Neural cell (in vitro differentiated cells): ENCODE measurements at regions not wholly inside any gene's neighbourhood (a gene's known extent, or its start where the extent isn't known, plus 50 kb on each side); places are given as distances from the start of the nearest gene placed in this dataset.

ENCODE experiments used
- H2AFZ ChIP-seq: fragments of 200-600, 300-800 bp; sonication (generic), shearing (Covaris generic); 2 replicates; pipeline ENCODE4 v1.6.0; 2014; ENCODE audit warnings: low read depth, mild to moderate bottlenecking, antibody characterized with exemption, low read length, moderate library complexity
- H3F3A ChIP-seq: fragments of 200-600 bp; shearing (Covaris generic); 2 replicates; pipeline ENCODE4 v1.6.1; 2016; ENCODE audit warnings: mild to moderate bottlenecking, moderate library complexity, mixed read lengths, antibody characterized with exemption, low read length; ENCODE audit not compliant: insufficient read depth, poor library complexity, severe bottlenecking
- H3K27ac ChIP-seq: fragments of 200-600, 300-800 bp; sonication (generic), shearing (Covaris generic); 2 replicates; pipeline ENCODE4 v1.5.1; 2014; ENCODE audit warnings: mild to moderate bottlenecking, low read length, moderate library complexity
- H3K27me3 ChIP-seq: fragments of 300-800, 200-600 bp; sonication (generic), shearing (Covaris generic); 2 replicates; pipeline ENCODE4 v1.6.0; 2014; ENCODE audit warnings: mild to moderate bottlenecking, low read depth, low read length, moderate library complexity; ENCODE audit not compliant: insufficient read depth
- H3K36me3 ChIP-seq: fragments of 300-800, 200-600 bp; sonication (generic), shearing (Covaris generic); 2 replicates; pipeline ENCODE4 v1.5.1; 2014; ENCODE audit warnings: mild to moderate bottlenecking, antibody characterized with exemption, low read length, moderate library complexity; ENCODE audit not compliant: insufficient read depth
- H3K4me2 ChIP-seq: fragments of 300-800, 200-600 bp; sonication (generic), shearing (Covaris generic); 2 replicates; pipeline ENCODE4 v1.6.0; 2014; ENCODE audit warnings: mild to moderate bottlenecking, low read length
- H3K4me3 ChIP-seq: fragments of 300-800, 200-600 bp; sonication (generic), shearing (Covaris generic); 2 replicates; pipeline ENCODE4 v1.5.1; 2014; ENCODE audit warnings: mild to moderate bottlenecking, low read length, moderate library complexity
- H3K79me2 ChIP-seq: fragments of 200-600 bp; shearing (Covaris generic); replicated peaks from 2 replicates; pipeline ENCODE4 v1.6.0; 2014; ENCODE audit warnings: mild to moderate bottlenecking, low read length, moderate library complexity; ENCODE audit not compliant: insufficient read depth
- H3K9ac ChIP-seq: fragments of 300-800, 200-600 bp; sonication (generic), shearing (Covaris generic); 2 replicates; pipeline ENCODE4 v1.6.1; 2016; ENCODE audit warnings: mild to moderate bottlenecking, low read length, mixed read lengths
- H3K9me2 ChIP-seq: fragments of 200-600 bp; shearing (Covaris generic); 2 replicates; pipeline ENCODE4 v1.6.1; 2016; ENCODE audit warnings: mild to moderate bottlenecking, low read length, mixed read lengths; ENCODE audit not compliant: insufficient read depth
- H3K9me3 ChIP-seq: fragments of 200-600, 300-800 bp; sonication (generic), shearing (Covaris generic); 2 replicates; pipeline ENCODE4 v1.6.1; 2016; ENCODE audit warnings: mild to moderate bottlenecking, mixed run types, low read length, moderate library complexity, mixed read lengths
- H4K20me1 ChIP-seq: fragments of 200-600 bp; shearing (Covaris generic); 2 replicates; pipeline ENCODE4 v1.6.1; 2016; ENCODE audit warnings: mild to moderate bottlenecking, mixed run types; ENCODE audit not compliant: insufficient read depth
- EP300 ChIP-seq: fragments of 450-650 bp; conservative IDR thresholded peaks from 2 replicates; pipeline ENCODE4 v1.6.1; 2014; ENCODE audit warnings: antibody characterized with exemption, mild to moderate bottlenecking, moderate library complexity; ENCODE audit not compliant: poor library complexity, severe bottlenecking
- EZH2 ChIP-seq: fragments of 200-600, 300-800 bp; shearing (Covaris generic), sonication (generic); IDR thresholded peaks from 2 replicates; pipeline ENCODE4 v1.6.1; 2014; ENCODE audit warnings: antibody characterized with exemption, low read length, borderline replicate concordance, mild to moderate bottlenecking; ENCODE audit not compliant: insufficient read depth, poor library complexity, severe bottlenecking
- MXI1 ChIP-seq: fragments of 450-650 bp; conservative IDR thresholded peaks from 2 replicates; pipeline ENCODE4 v1.6.1; 2014; ENCODE audit warnings: antibody characterized with exemption, mild to moderate bottlenecking; ENCODE audit not compliant: poor library complexity, severe bottlenecking
- POLR2AphosphoS5 ChIP-seq: IDR thresholded peaks from 2 replicates; pipeline ENCODE4 v1.6.1; 2012
- RAD21 ChIP-seq: fragments of 450-650 bp; conservative IDR thresholded peaks from 2 replicates; pipeline ENCODE4 v1.6.1; 2014; ENCODE audit warnings: antibody characterized with exemption, mild to moderate bottlenecking, moderate library complexity
- SMC3 ChIP-seq: fragments of 450-650 bp; conservative IDR thresholded peaks from 2 replicates; pipeline ENCODE4 v1.6.1; 2014; ENCODE audit warnings: antibody characterized with exemption, mild to moderate bottlenecking, moderate library complexity; ENCODE audit not compliant: poor library complexity
- TAF1 ChIP-seq: IDR thresholded peaks from 2 replicates; pipeline ENCODE4 v1.6.1; 2012; ENCODE audit warnings: low read depth
- TF ChIP-seq, protein P1 (sequence below): IDR thresholded peaks from 2 replicates; pipeline ENCODE4 v1.6.1; 2012; ENCODE audit warnings: borderline replicate concordance
- TF ChIP-seq, protein P2 (sequence below): fragments of 450-650 bp; IDR thresholded peaks from 2 replicates; pipeline ENCODE4 v1.5.1; 2014; ENCODE audit warnings: antibody characterized with exemption, mild to moderate bottlenecking, moderate library complexity; ENCODE audit not compliant: poor library complexity, severe bottlenecking

DNA sequence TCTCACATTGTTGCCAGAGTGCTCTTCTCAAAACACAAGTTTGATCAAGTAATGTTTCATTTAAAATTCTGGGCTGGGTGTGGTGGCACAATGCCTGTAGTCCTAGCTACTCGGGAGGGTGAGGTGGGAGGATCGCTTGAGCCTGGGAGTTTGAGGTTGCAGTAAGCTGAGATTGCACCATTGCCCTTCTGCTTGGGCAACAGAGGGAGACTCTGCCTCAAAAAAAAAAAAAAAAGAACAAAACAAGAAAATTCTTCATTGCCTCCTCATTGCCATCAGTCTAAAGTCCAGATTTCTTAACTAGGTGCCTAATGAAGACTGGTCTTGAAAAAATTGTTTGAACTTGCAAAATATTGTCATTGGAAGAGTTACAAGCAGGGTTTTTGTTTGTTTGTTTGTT, 120.1 kb downstream of the MFAP3L start:
- Histone ChIP-seq H3K9me3 (no peaks in the 10 kb centered on the region), H3K79me2 (no peaks in the 10 kb centered on the region), H3K9ac (no peak overlapping the region), H3K4me3 (no peak overlapping the region), H3K9me2 (no peaks in the 10 kb centered on the region), H3F3A (no peaks in the 10 kb centered on the region), H3K27me3 (no peaks in the 10 kb centered on the region), H3K36me3 (no peaks in the 10 kb centered on the region), H3K27ac (no peak overlapping the region), H3K4me2 (no peak overlapping the region), H2AFZ (no peak overlapping the region), H4K20me1 (no peaks in the 10 kb centered on the region)
- TF ChIP-seq RAD21 (no peak), EP300 (no peak), TAF1 (no peak), SMC3 (no peak), EZH2 (no peak), POLR2AphosphoS5 (no peak), MXI1 (no peak)
- TF ChIP-seq, protein P1, sequence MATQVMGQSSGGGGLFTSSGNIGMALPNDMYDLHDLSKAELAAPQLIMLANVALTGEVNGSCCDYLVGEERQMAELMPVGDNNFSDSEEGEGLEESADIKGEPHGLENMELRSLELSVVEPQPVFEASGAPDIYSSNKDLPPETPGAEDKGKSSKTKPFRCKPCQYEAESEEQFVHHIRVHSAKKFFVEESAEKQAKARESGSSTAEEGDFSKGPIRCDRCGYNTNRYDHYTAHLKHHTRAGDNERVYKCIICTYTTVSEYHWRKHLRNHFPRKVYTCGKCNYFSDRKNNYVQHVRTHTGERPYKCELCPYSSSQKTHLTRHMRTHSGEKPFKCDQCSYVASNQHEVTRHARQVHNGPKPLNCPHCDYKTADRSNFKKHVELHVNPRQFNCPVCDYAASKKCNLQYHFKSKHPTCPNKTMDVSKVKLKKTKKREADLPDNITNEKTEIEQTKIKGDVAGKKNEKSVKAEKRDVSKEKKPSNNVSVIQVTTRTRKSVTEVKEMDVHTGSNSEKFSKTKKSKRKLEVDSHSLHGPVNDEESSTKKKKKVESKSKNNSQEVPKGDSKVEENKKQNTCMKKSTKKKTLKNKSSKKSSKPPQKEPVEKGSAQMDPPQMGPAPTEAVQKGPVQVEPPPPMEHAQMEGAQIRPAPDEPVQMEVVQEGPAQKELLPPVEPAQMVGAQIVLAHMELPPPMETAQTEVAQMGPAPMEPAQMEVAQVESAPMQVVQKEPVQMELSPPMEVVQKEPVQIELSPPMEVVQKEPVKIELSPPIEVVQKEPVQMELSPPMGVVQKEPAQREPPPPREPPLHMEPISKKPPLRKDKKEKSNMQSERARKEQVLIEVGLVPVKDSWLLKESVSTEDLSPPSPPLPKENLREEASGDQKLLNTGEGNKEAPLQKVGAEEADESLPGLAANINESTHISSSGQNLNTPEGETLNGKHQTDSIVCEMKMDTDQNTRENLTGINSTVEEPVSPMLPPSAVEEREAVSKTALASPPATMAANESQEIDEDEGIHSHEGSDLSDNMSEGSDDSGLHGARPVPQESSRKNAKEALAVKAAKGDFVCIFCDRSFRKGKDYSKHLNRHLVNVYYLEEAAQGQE, result no peak
- TF ChIP-seq, protein P2, sequence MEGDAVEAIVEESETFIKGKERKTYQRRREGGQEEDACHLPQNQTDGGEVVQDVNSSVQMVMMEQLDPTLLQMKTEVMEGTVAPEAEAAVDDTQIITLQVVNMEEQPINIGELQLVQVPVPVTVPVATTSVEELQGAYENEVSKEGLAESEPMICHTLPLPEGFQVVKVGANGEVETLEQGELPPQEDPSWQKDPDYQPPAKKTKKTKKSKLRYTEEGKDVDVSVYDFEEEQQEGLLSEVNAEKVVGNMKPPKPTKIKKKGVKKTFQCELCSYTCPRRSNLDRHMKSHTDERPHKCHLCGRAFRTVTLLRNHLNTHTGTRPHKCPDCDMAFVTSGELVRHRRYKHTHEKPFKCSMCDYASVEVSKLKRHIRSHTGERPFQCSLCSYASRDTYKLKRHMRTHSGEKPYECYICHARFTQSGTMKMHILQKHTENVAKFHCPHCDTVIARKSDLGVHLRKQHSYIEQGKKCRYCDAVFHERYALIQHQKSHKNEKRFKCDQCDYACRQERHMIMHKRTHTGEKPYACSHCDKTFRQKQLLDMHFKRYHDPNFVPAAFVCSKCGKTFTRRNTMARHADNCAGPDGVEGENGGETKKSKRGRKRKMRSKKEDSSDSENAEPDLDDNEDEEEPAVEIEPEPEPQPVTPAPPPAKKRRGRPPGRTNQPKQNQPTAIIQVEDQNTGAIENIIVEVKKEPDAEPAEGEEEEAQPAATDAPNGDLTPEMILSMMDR, result no peak

DNA sequence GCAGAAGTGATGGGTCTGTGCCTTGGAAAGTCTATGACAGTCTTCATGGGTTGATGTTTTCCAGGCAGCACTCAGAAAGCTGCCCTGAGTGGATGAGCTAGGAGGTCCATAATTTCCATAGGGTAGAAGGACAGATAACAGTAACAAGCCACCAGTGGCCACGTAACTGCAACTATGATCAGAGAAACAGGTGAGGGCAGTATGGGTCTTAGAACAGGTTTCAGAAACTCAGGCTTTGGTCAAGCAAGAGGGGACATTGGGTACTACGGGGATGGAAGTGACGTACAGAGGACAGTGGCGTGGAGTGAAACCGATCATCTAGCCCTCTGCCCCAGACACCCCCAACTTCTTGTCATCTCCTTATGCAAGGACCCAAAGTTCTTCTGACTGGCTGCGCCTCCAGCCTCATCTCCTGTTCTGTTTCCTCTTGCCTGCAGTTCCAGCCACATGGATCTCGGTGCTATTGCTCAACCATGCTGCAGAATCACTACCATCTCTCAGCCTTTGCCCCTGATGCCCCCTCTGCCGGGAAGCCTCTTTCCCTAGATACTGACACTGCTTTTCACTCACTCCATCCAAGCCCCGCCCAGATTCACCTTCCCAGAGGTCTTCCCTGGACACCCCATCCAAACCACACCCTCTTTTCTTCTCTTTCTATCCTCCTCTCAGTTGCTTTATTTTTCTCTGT, 123.4 kb downstream of the MFAP3L start:
- no peak overlapping the region for H3K4me2 ChIP-seq
- H3K79me2 ChIP-seq, result no peaks in the 10 kb centered on the region
- H3K27me3 ChIP-seq, result no peaks in the 10 kb centered on the region
- no peaks in the 10 kb centered on the region for H3K9me3 ChIP-seq
- H3K9ac ChIP-seq, result no peak overlapping the region
- no peak overlapping the region for H2AFZ ChIP-seq
- H3K9me2 ChIP-seq, result no peaks in the 10 kb centered on the region
- H3K27ac ChIP-seq, result no peak overlapping the region
- H3K36me3 ChIP-seq, result no peaks in the 10 kb centered on the region
- H3F3A ChIP-seq, result no peaks in the 10 kb centered on the region
- TF ChIP-seq SMC3, result no peak
- TF ChIP-seq, protein P1, result no peak
- TF ChIP-seq, protein P2, result no peak
- TF ChIP-seq EP300, result no peak
- no peak for TF ChIP-seq TAF1
- no peak for TF ChIP-seq EZH2
- no peak for TF ChIP-seq MXI1
- no peak for TF ChIP-seq POLR2AphosphoS5
- no peak for TF ChIP-seq RAD21
- H3K4me3 ChIP-seq, result no peak overlapping the region
- H4K20me1 ChIP-seq, result no peaks in the 10 kb centered on the region
